Activated naive CD8-positive, alpha-beta T cell treated with anti-CD3 and anti-CD28 coated beads for 36 hours (primary cell): ENCODE measurements at regions not wholly inside any gene's neighbourhood (a gene's known extent, or its start where the extent isn't known, plus 50 kb on each side); places are given as distances from the start of the nearest gene placed in this dataset.
"Not testable (repeated sequence)": the region's sequence is repeated elsewhere in the genome, so short reads cannot be mapped to it uniquely, and the experiment has no call there.

Source experiments
- DNase-seq: peaks from one replicate; pipeline ENCODE4 v3.0.0; 2021
- H3K27ac Mint-ChIP-seq: one replicate; pipeline ENCODE4 v1.8.0; 2022; ENCODE audit warnings: mild to moderate bottlenecking, moderate library complexity, mixed read lengths
- H3K27me3 Mint-ChIP-seq: one replicate; pipeline ENCODE4 v1.8.0; 2022; ENCODE audit warnings: mild to moderate bottlenecking, mixed read lengths
- H3K36me3 Mint-ChIP-seq: one replicate; pipeline ENCODE4 v1.8.0; 2021; ENCODE audit warnings: mild to moderate bottlenecking, mixed read lengths
- H3K4me1 Mint-ChIP-seq: one replicate; pipeline ENCODE4 v1.8.0; 2021; ENCODE audit warnings: mixed read lengths
- H3K4me3 Mint-ChIP-seq: one replicate; pipeline ENCODE4 v1.8.0; 2022; ENCODE audit warnings: mild to moderate bottlenecking, moderate library complexity, mixed read lengths
- H3K9me3 Mint-ChIP-seq: one replicate; pipeline ENCODE4 v1.8.0; 2022; ENCODE audit warnings: mixed read lengths

DNA sequence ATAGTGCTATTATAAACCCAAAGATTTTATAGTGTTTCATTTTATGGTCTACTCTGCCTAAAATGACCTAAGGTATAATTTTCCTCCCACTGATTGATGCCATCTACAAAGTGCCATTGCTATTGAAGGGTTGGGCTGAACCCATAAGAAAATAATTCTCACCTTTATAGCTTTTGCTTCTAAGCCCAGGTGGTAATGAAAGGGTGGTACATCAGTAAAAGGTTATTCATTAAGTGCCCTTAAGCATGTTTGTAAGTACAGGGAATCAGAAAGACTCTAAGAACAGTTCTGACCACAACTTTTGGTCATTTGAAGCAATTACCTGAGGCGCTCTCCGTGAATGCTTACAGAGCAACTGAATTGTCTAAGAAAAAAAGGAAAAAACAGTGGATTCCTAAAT, 1247.3 kb downstream of the NXPH1 start:
- DNase-seq, result no peak
- H3K27me3 Mint-ChIP-seq, result no peaks in the 10 kb centered on the region
- H3K9me3 Mint-ChIP-seq, result peaks cover 2% of the 10 kb centered on the region
- no peak overlapping the region for H3K4me3 Mint-ChIP-seq
- no peak overlapping the region for H3K27ac Mint-ChIP-seq
- no peaks in the 10 kb centered on the region for H3K36me3 Mint-ChIP-seq
- no peaks in the 10 kb centered on the region for H3K4me1 Mint-ChIP-seq

GRCh38 chr7:9681284-9681683, 1247.9 kb downstream of the NXPH1 start:
- H3K36me3 Mint-ChIP-seq, result no peaks in the 10 kb centered on the region
- no peak overlapping the region for H3K27ac Mint-ChIP-seq
- H3K4me3 Mint-ChIP-seq, result no peak overlapping the region
- H3K9me3 Mint-ChIP-seq, result peaks cover 2% of the 10 kb centered on the region
- DNase-seq, result no peak
- no peaks in the 10 kb centered on the region for H3K4me1 Mint-ChIP-seq
- no peaks in the 10 kb centered on the region for H3K27me3 Mint-ChIP-seq

- no peak overlapping the region for H3K27ac Mint-ChIP-seq
- H3K9me3 Mint-ChIP-seq, result peaks cover 5% of the 10 kb centered on the region
- no peak overlapping the region for H3K4me3 Mint-ChIP-seq
- DNase-seq, result no peak
- H3K36me3 Mint-ChIP-seq, result no peaks in the 10 kb centered on the region
- H3K4me1 Mint-ChIP-seq, result no peaks in the 10 kb centered on the region
- no peaks in the 10 kb centered on the region for H3K27me3 Mint-ChIP-seq
These were observed 1257.9 kb downstream of the NXPH1 start for GRCh38 chr7:9691286-9691685.

GRCh38 chr7:9698375-9698774, 1265.0 kb downstream of the NXPH1 start:
- no peaks in the 10 kb centered on the region for H3K27me3 Mint-ChIP-seq
- H3K9me3 Mint-ChIP-seq, result no peaks in the 10 kb centered on the region

DNA sequence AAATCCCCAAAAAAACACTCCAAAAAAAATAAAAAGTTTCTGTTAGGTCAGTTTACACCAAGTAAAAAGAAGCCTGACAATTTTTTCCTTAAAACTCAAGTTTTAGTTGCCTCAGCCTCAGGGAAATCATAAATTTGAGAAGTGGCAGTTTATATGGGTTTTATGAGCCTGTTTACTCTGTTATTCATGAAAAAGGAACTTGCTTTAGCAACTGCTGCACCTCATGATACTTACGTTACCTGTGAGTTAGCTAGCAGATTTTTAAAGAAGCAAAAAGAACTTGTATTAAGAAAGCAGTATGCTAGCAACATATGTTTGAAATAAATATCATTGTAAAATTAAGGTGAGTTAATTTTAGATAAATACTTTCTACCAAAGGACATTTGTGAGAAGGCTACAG, 1264.5 kb upstream of the PHF14 start:
- H3K27me3 Mint-ChIP-seq, result no peaks in the 10 kb centered on the region
- H3K9me3 Mint-ChIP-seq, result no peaks in the 10 kb centered on the region
- no peak overlapping the region for H3K4me3 Mint-ChIP-seq
- no peaks in the 10 kb centered on the region for H3K4me1 Mint-ChIP-seq
- H3K27ac Mint-ChIP-seq, result no peak overlapping the region
- DNase-seq, result no peak
- no peaks in the 10 kb centered on the region for H3K36me3 Mint-ChIP-seq

More at GRCh38 chr7:9698375-9698774, 1265.0 kb downstream of the NXPH1 start:
- Mint-ChIP-seq H3K27ac (no peak overlapping the region), H3K36me3 (no peaks in the 10 kb centered on the region), H3K4me1 (no peaks in the 10 kb centered on the region), H3K4me3 (no peak overlapping the region)
- DNase-seq, result no peak

GRCh38 chr7:9711259-9711918, 1262.3 kb upstream of the PHF14 start:
- Mint-ChIP-seq H3K4me3 (no peak overlapping the region), H3K27ac (no peak overlapping the region), H3K27me3 (no peaks in the 10 kb centered on the region), H3K9me3 (no peaks in the 10 kb centered on the region), H3K36me3 (no peaks in the 10 kb centered on the region), H3K4me1 (no peaks in the 10 kb centered on the region)
- DNase-seq, result no peak

- no peaks in the 10 kb centered on the region for H3K27me3 Mint-ChIP-seq
- peaks cover 2% of the 10 kb centered on the region for H3K9me3 Mint-ChIP-seq
- DNase-seq, result no peak
- no peak overlapping the region for H3K27ac Mint-ChIP-seq
- H3K36me3 Mint-ChIP-seq, result no peaks in the 10 kb centered on the region
- no peak overlapping the region for H3K4me3 Mint-ChIP-seq
- no peaks in the 10 kb centered on the region for H3K4me1 Mint-ChIP-seq
These were observed 1255.5 kb upstream of the PHF14 start for GRCh38 chr7:9718071-9718661.

DNA sequence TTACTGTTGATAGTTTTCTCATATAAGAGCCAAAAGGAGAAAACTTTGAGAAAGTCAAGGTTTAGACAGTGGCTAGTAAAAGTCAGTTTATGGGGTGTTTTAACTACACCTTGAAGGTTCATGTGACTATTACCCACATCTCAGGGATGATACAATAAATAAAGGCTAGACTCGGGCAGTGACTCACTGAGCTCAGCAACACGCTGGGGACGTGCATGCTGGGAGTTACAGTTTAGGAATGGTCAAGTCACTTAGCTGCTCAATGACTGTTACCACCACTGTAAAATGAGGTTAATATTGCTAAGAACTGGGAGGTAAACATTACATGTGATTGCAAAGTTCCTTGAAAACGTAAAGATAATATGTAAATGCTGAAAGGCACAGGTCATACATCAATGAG, 1254.4 kb upstream of the PHF14 start:
- no peak for DNase-seq
- no peaks in the 10 kb centered on the region for H3K4me1 Mint-ChIP-seq
- no peak overlapping the region for H3K4me3 Mint-ChIP-seq
- H3K27ac Mint-ChIP-seq, result no peak overlapping the region
- H3K9me3 Mint-ChIP-seq, result peaks cover 2% of the 10 kb centered on the region
- H3K36me3 Mint-ChIP-seq, result no peaks in the 10 kb centered on the region
- H3K27me3 Mint-ChIP-seq, result no peaks in the 10 kb centered on the region

GRCh38 chr7:9719721-9720120, 1254.0 kb upstream of the PHF14 start:
- H3K27ac Mint-ChIP-seq, result no peak overlapping the region
- H3K4me3 Mint-ChIP-seq, result no peak overlapping the region
- H3K27me3 Mint-ChIP-seq, result no peaks in the 10 kb centered on the region
- H3K4me1 Mint-ChIP-seq, result no peaks in the 10 kb centered on the region
- DNase-seq, result no peak
- H3K9me3 Mint-ChIP-seq, result peaks cover 2% of the 10 kb centered on the region
- H3K36me3 Mint-ChIP-seq, result no peaks in the 10 kb centered on the region

DNA sequence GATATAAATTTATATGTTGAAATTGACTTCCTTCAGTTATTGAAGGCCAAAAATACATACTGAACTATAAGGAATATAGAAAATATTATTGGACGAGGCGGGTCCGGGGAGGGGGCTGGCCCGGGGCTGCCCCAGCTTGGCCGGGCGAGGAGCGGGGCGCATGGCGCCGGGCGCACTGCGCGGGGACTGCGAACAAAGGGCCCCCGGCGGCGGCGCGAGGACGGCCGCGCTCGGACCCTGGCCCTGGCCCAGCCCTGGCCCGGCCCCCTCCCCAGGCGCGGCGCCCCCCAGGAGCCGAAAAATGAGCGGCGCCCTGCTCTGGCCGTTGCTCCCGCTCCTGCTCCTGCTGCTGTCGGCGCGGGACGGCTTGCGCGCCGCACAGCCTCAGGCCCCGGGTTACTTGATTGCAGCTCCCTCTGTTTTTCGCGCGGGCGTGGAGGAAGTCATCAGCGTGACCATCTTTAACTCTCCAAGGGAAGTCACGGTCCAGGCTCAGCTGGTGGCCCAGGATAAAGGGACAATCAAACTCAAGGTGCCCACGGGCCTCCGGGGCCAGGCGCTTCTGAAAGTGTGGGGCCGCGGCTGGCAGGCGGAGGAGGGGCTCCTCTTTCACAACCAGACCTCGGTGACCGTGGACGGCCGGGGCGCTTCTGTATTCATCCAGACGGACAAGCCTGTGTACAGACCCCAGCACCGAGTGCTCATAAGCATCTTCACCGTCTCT, 1247.6 kb upstream of the PHF14 start:
- H3K27me3 Mint-ChIP-seq, H3K9me3 Mint-ChIP-seq, H3K27ac Mint-ChIP-seq, H3K4me1 Mint-ChIP-seq, H3K4me3 Mint-ChIP-seq, H3K36me3 Mint-ChIP-seq, DNase-seq: not testable (repeated sequence)

DNA sequence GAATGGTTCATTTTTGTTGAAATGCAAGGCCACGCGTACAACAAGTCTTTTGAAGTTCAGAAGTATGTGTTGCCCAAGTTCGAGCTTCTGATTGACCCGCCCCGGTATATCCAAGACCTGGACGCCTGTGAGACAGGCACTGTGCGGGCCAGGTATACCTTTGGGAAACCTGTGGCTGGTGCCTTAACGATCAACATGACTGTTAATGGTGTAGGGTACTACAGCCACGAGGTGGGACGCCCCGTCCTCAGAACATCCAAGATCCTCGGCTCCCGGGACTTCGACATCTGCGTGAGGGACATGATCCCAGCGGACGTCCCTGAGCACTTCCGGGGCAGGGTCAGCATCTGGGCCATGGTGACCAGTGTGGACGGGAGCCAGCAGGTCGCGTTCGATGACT, 1246.9 kb upstream of the PHF14 start:
- not testable (repeated sequence) for H3K4me1 Mint-ChIP-seq, DNase-seq, H3K36me3 Mint-ChIP-seq, H3K27ac Mint-ChIP-seq, H3K4me3 Mint-ChIP-seq, H3K27me3 Mint-ChIP-seq, H3K9me3 Mint-ChIP-seq

DNA sequence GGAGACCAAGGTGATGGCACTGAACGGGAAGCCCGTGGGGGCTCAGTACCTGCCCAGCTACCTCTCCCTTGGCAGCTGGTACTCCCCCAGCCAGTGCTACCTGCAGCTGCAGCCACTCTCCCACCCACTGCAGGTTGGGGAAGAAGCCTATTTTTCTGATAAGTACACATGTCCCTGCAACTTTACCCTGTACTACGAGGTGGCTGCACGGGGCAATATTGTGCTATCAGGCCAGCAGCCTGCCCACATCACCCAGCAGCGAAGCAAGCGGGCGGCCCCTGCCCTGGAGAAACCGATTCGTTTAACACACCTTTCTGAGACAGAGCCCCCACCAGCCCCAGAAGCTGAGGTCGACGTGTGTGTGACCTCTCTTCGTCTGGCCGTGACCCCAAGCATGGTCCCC, 1246.2 kb upstream of the PHF14 start:
- not testable (repeated sequence) for H3K4me1 Mint-ChIP-seq, H3K27me3 Mint-ChIP-seq, H3K9me3 Mint-ChIP-seq, DNase-seq, H3K36me3 Mint-ChIP-seq, H3K27ac Mint-ChIP-seq, H3K4me3 Mint-ChIP-seq

DNA sequence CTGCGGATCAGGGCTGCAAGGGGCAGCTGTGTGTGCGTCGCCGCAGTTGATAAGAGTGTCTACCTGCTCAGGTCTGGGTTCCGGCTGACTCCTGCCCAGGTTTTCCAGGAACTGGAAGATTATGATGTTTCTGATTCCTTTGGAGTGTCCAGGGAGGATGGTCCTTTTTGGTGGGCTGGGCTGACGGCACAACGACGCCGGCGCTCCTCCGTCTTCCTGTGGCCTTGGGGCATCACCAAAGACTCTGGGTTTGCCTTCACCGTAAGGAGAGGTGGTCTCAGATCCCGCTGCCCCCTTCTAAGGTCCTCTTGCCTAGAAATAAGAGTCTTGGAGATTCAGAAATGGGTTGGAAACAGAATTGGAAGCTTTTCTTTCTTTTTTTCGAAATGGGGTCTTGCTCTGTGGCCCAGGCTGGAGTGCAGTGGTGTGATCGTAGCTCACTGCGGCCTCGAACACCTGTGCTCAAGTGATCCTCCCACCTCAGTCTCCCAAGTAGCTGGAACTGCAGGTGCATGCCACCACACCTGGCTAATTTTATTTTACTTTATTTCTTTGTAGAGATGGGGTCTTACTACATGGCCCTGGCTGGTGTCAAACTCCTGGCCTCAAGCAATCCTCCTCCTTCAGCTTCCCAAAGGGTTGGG, 1245.5 kb upstream of the PHF14 start:
- H3K4me1 Mint-ChIP-seq, DNase-seq, H3K9me3 Mint-ChIP-seq, H3K27me3 Mint-ChIP-seq, H3K36me3 Mint-ChIP-seq, H3K27ac Mint-ChIP-seq, H3K4me3 Mint-ChIP-seq: not testable (repeated sequence)

- Mint-ChIP-seq H3K4me1 (no peaks in the 10 kb centered on the region), H3K9me3 (peaks cover 11% of the 10 kb centered on the region), H3K36me3 (no peaks in the 10 kb centered on the region), H3K4me3 (no peak overlapping the region), H3K27me3 (no peaks in the 10 kb centered on the region), H3K27ac (no peak overlapping the region)
- no peak for DNase-seq
These were observed 1221.6 kb upstream of the PHF14 start for GRCh38 chr7:9752033-9752432.

DNA sequence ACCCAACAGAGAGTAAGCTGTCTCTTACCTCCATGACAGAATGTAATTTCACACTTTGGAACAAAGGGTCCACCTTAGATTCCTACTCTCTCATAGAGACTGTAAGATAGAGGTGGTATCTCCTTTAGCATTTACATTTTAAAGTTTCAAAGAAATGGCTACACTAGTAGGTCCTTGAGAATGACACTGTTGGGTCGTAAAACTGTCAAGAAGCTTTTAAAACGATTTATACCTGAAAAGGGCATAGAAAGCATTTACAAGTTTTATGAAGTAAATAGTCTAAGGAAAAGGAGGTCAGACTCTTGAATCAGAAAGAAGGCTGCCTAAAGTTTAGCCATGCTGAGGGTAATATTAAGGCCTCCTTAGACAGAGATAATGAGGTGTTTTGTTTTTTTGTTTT, 1212.4 kb upstream of the PHF14 start:
- no peaks in the 10 kb centered on the region for H3K36me3 Mint-ChIP-seq
- no peak overlapping the region for H3K4me3 Mint-ChIP-seq
- H3K27ac Mint-ChIP-seq, result no peak overlapping the region
- no peaks in the 10 kb centered on the region for H3K9me3 Mint-ChIP-seq
- H3K4me1 Mint-ChIP-seq, result no peaks in the 10 kb centered on the region
- no peaks in the 10 kb centered on the region for H3K27me3 Mint-ChIP-seq
- DNase-seq, result no peak
